Chondrocyte (in vitro differentiated cells): ENCODE measurements at regions not wholly inside any gene's neighbourhood (a gene's known extent, or its start where the extent isn't known, plus 50 kb on each side); places are given as distances from the start of the nearest gene placed in this dataset.

Source experiments
- DNase-seq: peaks from one replicate; pipeline ENCODE4 v3.0.0; 2021; ENCODE audit warnings: mixed read lengths, low spot score
- H3K27ac Mint-ChIP-seq: one replicate; pipeline ENCODE4 v1.8.0; 2021; ENCODE audit warnings: mild to moderate bottlenecking, moderate library complexity, mixed read lengths; ENCODE audit not compliant: unreplicated experiment
- H3K27me3 Mint-ChIP-seq: 2 replicates; pipeline ENCODE4 v1.8.0; 2021; ENCODE audit warnings: low read depth, mixed read lengths
- H3K36me3 Mint-ChIP-seq: 2 replicates; pipeline ENCODE4 v1.8.0; 2021; ENCODE audit warnings: low read depth, mixed read lengths
- H3K4me1 Mint-ChIP-seq: 2 replicates; pipeline ENCODE4 v1.8.0; 2021; ENCODE audit warnings: low read depth, mild to moderate bottlenecking, mixed read lengths
- H3K4me3 Mint-ChIP-seq: one replicate; pipeline ENCODE4 v1.8.0; 2021; ENCODE audit warnings: mild to moderate bottlenecking, moderate library complexity, mixed read lengths; ENCODE audit not compliant: unreplicated experiment
- H3K9me3 Mint-ChIP-seq: 2 replicates; pipeline ENCODE4 v1.8.0; 2021; ENCODE audit warnings: low read depth, mixed read lengths
- TF ChIP-seq, protein P1 (sequence below): fragments of 200-600 bp; sonication (generic); IDR thresholded peaks from 2 replicates; pipeline ENCODE4 v1.5.0; 2021; ENCODE audit warnings: antibody characterized with exemption, mild to moderate bottlenecking, moderate library complexity

GRCh38 chr6:112549749-112550148 lies 202.6 kb downstream of the RFPL4B start:
- TF ChIP-seq, protein P1, sequence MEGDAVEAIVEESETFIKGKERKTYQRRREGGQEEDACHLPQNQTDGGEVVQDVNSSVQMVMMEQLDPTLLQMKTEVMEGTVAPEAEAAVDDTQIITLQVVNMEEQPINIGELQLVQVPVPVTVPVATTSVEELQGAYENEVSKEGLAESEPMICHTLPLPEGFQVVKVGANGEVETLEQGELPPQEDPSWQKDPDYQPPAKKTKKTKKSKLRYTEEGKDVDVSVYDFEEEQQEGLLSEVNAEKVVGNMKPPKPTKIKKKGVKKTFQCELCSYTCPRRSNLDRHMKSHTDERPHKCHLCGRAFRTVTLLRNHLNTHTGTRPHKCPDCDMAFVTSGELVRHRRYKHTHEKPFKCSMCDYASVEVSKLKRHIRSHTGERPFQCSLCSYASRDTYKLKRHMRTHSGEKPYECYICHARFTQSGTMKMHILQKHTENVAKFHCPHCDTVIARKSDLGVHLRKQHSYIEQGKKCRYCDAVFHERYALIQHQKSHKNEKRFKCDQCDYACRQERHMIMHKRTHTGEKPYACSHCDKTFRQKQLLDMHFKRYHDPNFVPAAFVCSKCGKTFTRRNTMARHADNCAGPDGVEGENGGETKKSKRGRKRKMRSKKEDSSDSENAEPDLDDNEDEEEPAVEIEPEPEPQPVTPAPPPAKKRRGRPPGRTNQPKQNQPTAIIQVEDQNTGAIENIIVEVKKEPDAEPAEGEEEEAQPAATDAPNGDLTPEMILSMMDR: no peak
- DNase-seq: no peak
- Mint-ChIP-seq H3K27me3 (no peaks in the 10 kb centered on the region), H3K27ac (no peak overlapping the region), H3K4me1 (no peaks in the 10 kb centered on the region), H3K9me3 (peaks cover 14% of the 10 kb centered on the region), H3K4me3 (no peak overlapping the region), H3K36me3 (peaks cover 7% of the 10 kb centered on the region)

GRCh38 chr6:112557435-112557834 lies 210.3 kb downstream of the RFPL4B start:
- H3K36me3 Mint-ChIP-seq: peaks cover under 1% of the 10 kb centered on the region
- H3K4me1 Mint-ChIP-seq: peaks cover 3% of the 10 kb centered on the region
- H3K27ac Mint-ChIP-seq: no peak overlapping the region
- DNase-seq: no peak
- H3K9me3 Mint-ChIP-seq: peaks cover 4% of the 10 kb centered on the region
- no peak overlapping the region for H3K4me3 Mint-ChIP-seq
- no peaks in the 10 kb centered on the region for H3K27me3 Mint-ChIP-seq
- TF ChIP-seq, protein P1: no peak

GRCh38 chr6:112557961-112558360 lies 210.8 kb downstream of the RFPL4B start:
- Mint-ChIP-seq H3K27me3 (no peaks in the 10 kb centered on the region), H3K9me3 (peaks cover 4% of the 10 kb centered on the region), H3K36me3 (no peaks in the 10 kb centered on the region), H3K4me3 (no peak overlapping the region), H3K4me1 (peaks cover 8% of the 10 kb centered on the region), H3K27ac (no peak overlapping the region)
- no peak for DNase-seq
- TF ChIP-seq, protein P1: no peak

GRCh38 chr6:112560651-112561050 lies 213.5 kb downstream of the RFPL4B start:
- no peak overlapping the region for H3K27ac Mint-ChIP-seq
- H3K4me1 Mint-ChIP-seq: peaks cover 20% of the 10 kb centered on the region
- DNase-seq: no peak
- TF ChIP-seq, protein P1: peak; percentile 20
- H3K36me3 Mint-ChIP-seq: peaks cover 2% of the 10 kb centered on the region
- H3K9me3 Mint-ChIP-seq: peaks cover 3% of the 10 kb centered on the region
- H3K4me3 Mint-ChIP-seq: no peak overlapping the region
- H3K27me3 Mint-ChIP-seq: no peaks in the 10 kb centered on the region

DNA sequence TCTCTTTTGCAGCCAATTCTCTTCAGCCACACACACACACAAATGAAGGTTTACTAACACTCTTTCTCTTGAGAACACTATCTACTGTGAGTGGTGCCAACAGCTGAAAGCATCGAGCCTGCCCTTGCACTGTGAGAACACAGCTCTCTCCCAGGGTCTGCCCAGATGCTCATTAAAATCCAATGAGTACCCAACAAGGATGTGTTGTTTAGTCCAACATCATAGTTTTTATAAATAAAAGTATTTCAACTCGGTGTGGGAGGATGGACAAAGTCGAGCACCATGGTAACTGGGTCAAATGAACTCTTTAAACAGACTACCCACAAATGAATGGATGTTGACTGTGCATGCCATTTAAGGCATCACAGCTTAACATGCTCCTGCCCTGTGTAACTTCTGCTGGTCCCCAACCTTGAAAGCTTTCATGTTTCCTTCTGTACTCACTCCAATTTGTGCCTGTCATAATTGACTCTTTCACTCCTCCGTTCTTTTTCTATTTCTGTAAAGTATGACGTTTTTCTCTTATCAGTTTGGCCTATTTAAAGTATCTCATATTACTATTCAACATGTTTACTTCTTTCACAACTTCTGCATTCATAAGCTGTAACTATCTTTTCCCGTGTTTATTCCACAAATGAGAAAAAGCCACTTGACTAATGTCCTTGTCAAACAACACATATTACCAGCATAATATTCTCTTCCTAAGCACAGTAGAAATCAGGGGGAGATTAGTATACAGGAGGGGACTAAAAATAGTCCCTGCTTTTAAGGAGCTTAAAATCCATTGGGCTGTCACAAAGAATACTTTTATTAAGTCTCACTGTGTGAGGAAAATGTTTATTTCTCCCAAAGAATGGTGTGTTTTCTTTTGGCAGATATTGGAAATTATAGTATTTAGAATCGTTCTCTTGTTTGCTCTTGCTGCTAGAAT lies 215.4 kb downstream of the RFPL4B start:
- peaks cover 2% of the 10 kb centered on the region for H3K36me3 Mint-ChIP-seq
- TF ChIP-seq, protein P1: no peak
- peak overlapping the region; percentile 42 for H3K27ac Mint-ChIP-seq
- H3K27me3 Mint-ChIP-seq: no peaks in the 10 kb centered on the region
- DNase-seq: no peak
- H3K9me3 Mint-ChIP-seq: peaks cover 6% of the 10 kb centered on the region
- H3K4me1 Mint-ChIP-seq: peaks cover 20% of the 10 kb centered on the region
- H3K4me3 Mint-ChIP-seq: no peak overlapping the region
